ENCODE measurements at regions not wholly inside any gene's neighbourhood (a gene's known extent, or its start where the extent isn't known, plus 50 kb on each side); places are given as distances from the start of the nearest gene placed in this dataset.
"Not testable (repeated sequence)": the region's sequence is repeated elsewhere in the genome, so short reads cannot be mapped to it uniquely, and the experiment has no call there.

- Histone ChIP-seq H3K27ac (no peak overlapping the region), H3K9me3 (no peaks in the 10 kb centered on the region), H3K4me1 (ENCODE audit: control insufficient read depth in 1 of 2, insufficient read depth in 1 of 2, low read depth in 1 of 2, low read length in 1 of 2) (no peaks in the 10 kb centered on the region), H3K36me3 (no peaks in the 10 kb centered on the region), H3K27me3 (no peaks in the 10 kb centered on the region), H3K4me3 (ENCODE audit: low read depth in 1 of 2, low read length in 1 of 2) (no peak overlapping the region)
- TF ChIP-seq CTCF (IDR thresholded peaks at IDR 0.05), result no peak
Observed at GRCh38 chr4:186982160-186982559, 258.5 kb upstream of the FAT1 start.

- H3K27ac ChIP-seq, result no peak overlapping the region
- no peak for TF ChIP-seq CTCF (IDR thresholded peaks at IDR 0.05)
- no peaks in the 10 kb centered on the region for H3K4me1 ChIP-seq (ENCODE audit: control insufficient read depth in 1 of 2, insufficient read depth in 1 of 2, low read depth in 1 of 2, low read length in 1 of 2)
- H3K9me3 ChIP-seq, result no peaks in the 10 kb centered on the region
- no peaks in the 10 kb centered on the region for H3K36me3 ChIP-seq
- H3K27me3 ChIP-seq, result no peaks in the 10 kb centered on the region
- no peak overlapping the region for H3K4me3 ChIP-seq (ENCODE audit: low read depth in 1 of 2, low read length in 1 of 2)
Observed at GRCh38 chr4:186984105-186984644, 260.5 kb upstream of the FAT1 start.

GRCh38 chr4:186999686-187000085, 276.0 kb upstream of the FAT1 start:
- H3K36me3 ChIP-seq, result no peaks in the 10 kb centered on the region
- no peak overlapping the region for H3K27ac ChIP-seq
- H3K9me3 ChIP-seq, result no peaks in the 10 kb centered on the region
- no peaks in the 10 kb centered on the region for H3K4me1 ChIP-seq (ENCODE audit: control insufficient read depth in 1 of 2, insufficient read depth in 1 of 2, low read depth in 1 of 2, low read length in 1 of 2)
- H3K27me3 ChIP-seq, result no peaks in the 10 kb centered on the region
- TF ChIP-seq CTCF (IDR thresholded peaks at IDR 0.05), result no peak
- H3K4me3 ChIP-seq (ENCODE audit: low read depth in 1 of 2, low read length in 1 of 2), result no peak overlapping the region

- no peaks in the 10 kb centered on the region for H3K36me3 ChIP-seq
- TF ChIP-seq CTCF (IDR thresholded peaks at IDR 0.05), result no peak
- no peaks in the 10 kb centered on the region for H3K9me3 ChIP-seq
- H3K27ac ChIP-seq, result no peak overlapping the region
- H3K27me3 ChIP-seq, result no peaks in the 10 kb centered on the region
- no peaks in the 10 kb centered on the region for H3K4me1 ChIP-seq (ENCODE audit: control insufficient read depth in 1 of 2, insufficient read depth in 1 of 2, low read depth in 1 of 2, low read length in 1 of 2)
- H3K4me3 ChIP-seq (ENCODE audit: low read depth in 1 of 2, low read length in 1 of 2), result no peak overlapping the region
Observed at GRCh38 chr4:187000281-187000680, 276.6 kb upstream of the FAT1 start.

- not testable (repeated sequence) for H3K36me3 ChIP-seq; H3K27me3 ChIP-seq; H3K4me1 ChIP-seq (ENCODE audit: control insufficient read depth in 1 of 2, insufficient read depth in 1 of 2, low read depth in 1 of 2, low read length in 1 of 2); H3K9me3 ChIP-seq; H3K27ac ChIP-seq; H3K4me3 ChIP-seq (ENCODE audit: low read depth in 1 of 2, low read length in 1 of 2)
Observed at GRCh38 chr4:187002133-187002532, 278.5 kb upstream of the FAT1 start.

- H3K9me3 ChIP-seq, result no peaks in the 10 kb centered on the region
- no peak for TF ChIP-seq CTCF (IDR thresholded peaks at IDR 0.05)
- no peak overlapping the region for H3K4me3 ChIP-seq (ENCODE audit: low read depth in 1 of 2, low read length in 1 of 2)
- no peak overlapping the region for H3K27ac ChIP-seq
- H3K27me3 ChIP-seq, result no peaks in the 10 kb centered on the region
- H3K4me1 ChIP-seq (ENCODE audit: control insufficient read depth in 1 of 2, insufficient read depth in 1 of 2, low read depth in 1 of 2, low read length in 1 of 2), result no peaks in the 10 kb centered on the region
- no peaks in the 10 kb centered on the region for H3K36me3 ChIP-seq
Observed at GRCh38 chr4:187004628-187005027, 281.0 kb upstream of the FAT1 start.

Measured in neutrophil (primary cell).